Esophagus squamous epithelium (tissue), 4 donors: ENCODE measurements at regions not wholly inside any gene's neighbourhood (a gene's known extent, or its start where the extent isn't known, plus 50 kb on each side); places are given as distances from the start of the nearest gene placed in this dataset.

Experiments
- CTCF ChIP-seq, 6 experiments: fragments of 450-650 bp in 4 of 6; fragments of 200-600 bp in 2 of 6; sonication (generic) in 2 of 6; IDR thresholded peaks; one replicate each; pipeline ENCODE4 v1.5.1; 2016 to 2019; ENCODE audit warnings: antibody characterized with exemption in 6 of 6, mild to moderate bottlenecking in 4 of 6, moderate library complexity in 4 of 6
- POLR2A ChIP-seq, 4 donors: fragments of 450-650 bp; IDR thresholded peaks; one replicate each; pipeline ENCODE4 v1.6.1; 2017; ENCODE audit warnings: antibody characterized with exemption in 4 of 4, mild to moderate bottlenecking in 4 of 4, moderate library complexity in 3 of 4

- no peak for TF ChIP-seq CTCF (IDR thresholded peaks at IDR 0.05)
- TF ChIP-seq POLR2A (IDR thresholded peaks at IDR 0.05) = no peak
Observed at GRCh38 chr2:834233-834632, 116.4 kb upstream of the SNTG2 start.
